Activated CD8-positive, alpha-beta memory T cell treated with anti-CD3 and anti-CD28 coated beads, Interleukin-2, amount 50 U/mL, for 1 hour (primary cell): ENCODE measurements at regions not wholly inside any gene's neighbourhood (a gene's known extent, or its start where the extent isn't known, plus 50 kb on each side); places are given as distances from the start of the nearest gene placed in this dataset.
"Not testable (repeated sequence)": the region's sequence is repeated elsewhere in the genome, so short reads cannot be mapped to it uniquely, and the experiment has no call there.

Experiments used
- DNase-seq: peaks from one replicate; pipeline ENCODE4 v3.0.0-alpha.2; 2020; ENCODE audit errors: extremely low read depth

DNA sequence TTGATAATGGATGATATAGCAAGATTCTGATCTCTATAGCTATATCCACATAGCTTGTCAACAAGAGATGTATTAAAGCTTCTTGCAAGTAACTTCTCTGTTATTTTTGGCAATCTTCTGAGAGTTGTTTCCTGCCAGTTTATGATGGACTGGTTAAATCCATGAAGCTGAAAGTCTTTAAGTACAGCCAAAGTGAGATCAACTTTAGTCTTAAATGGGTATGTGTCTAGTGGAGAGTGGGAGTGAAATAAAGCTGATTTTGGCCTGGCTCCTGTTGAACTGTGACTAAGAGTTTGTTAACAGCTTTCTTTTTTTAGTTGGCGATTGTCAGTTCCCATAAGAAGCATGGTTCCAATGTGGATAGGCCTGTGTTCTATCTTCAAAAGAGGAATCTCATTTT, 350.9 kb upstream of the PCSK5 start:
- DNase-seq = no peak

DNA sequence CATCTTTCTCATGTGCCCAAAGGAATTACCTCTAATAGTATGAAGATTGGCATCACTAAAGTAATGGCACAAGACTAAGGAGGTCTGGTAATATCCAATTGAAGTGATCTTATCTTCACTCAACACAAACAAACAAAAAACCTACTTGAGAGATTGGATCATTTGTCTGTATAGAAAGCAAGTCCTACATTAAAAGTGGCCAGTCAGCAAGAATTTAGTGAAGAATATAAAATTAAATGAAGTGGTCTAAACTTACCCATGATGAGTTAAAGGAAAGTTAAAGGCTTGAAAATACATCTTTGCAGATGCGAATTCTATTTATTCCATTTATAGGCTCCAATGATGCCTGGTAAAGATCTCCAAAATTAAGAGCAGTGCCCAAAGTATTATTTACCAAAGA, 350.3 kb upstream of the PCSK5 start:
- no peak for DNase-seq

DNA sequence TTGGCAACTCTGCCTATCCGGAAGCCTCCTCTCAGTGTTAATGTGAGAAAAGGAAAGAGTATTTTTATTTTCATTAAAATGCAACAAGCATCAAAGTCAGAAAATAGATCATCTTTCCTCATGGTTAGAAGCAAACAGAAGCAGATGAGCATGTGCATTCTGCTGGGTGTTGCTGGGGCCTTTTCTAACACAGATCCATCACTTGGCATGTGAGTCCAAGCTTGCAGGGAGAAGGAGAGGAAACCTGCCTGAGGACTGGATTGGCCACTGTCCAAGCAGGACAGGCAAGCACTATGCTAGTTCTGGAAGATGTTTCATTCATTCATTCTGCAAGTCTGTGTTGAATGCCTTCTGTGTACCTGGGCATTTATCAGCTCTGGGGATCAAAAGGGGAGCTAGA, 348.7 kb upstream of the PCSK5 start:
- DNase-seq = no peak

- DNase-seq = no peak
These were observed 345.7 kb upstream of the PCSK5 start for GRCh38 chr9:75544815-75545214.

- DNase-seq = no peak
These were observed 345.2 kb upstream of the PCSK5 start for GRCh38 chr9:75545287-75545686.

GRCh38 chr9:75548871-75549270, 341.6 kb upstream of the PCSK5 start:
- no peak for DNase-seq

- DNase-seq = no peak
These were observed 338.6 kb upstream of the PCSK5 start for GRCh38 chr9:75551861-75552260.

- no peak for DNase-seq
These were observed 337.5 kb upstream of the PCSK5 start for GRCh38 chr9:75552941-75553340.

GRCh38 chr9:75566813-75567212, 323.7 kb upstream of the PCSK5 start:
- DNase-seq = not testable (repeated sequence)

DNA sequence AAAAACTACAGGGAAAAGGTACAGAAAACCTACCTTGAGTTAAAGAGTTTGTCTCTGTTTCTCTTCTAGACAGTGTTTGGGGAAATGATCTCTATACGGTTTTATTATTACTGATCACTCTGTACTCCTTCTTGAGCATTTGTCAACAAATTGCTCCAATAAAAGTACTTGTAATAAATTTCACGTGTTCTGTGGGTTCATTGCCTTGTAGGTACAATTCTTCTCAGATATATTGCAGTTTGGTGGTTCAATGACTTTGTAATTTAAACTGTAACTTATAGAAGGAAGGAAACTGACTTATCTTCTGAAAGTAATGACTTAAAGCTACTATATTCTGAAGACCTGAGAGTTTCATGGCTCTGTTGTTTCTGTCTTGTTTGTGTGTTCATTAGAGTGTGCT, 319.9 kb upstream of the PCSK5 start:
- DNase-seq = no peak

DNA sequence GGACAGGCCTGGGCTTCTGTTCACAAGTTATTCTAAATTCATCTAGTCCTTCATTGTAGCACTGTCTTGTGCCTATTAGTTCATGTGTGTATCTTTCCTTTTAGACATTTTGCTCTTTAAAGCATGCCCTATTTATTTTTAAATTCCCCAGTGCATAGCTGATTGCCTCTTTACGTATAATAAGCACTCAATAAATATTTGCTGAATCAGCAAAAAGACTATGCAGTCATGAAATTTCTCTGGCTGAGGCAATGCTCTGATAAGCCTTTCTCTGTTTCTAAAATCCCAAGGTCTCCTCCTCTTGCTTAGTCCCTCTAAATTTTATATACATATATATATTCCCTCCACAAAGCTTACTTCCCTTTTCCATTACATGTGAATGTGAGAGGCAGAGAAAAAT, 315.9 kb upstream of the PCSK5 start:
- DNase-seq = no peak

DNA sequence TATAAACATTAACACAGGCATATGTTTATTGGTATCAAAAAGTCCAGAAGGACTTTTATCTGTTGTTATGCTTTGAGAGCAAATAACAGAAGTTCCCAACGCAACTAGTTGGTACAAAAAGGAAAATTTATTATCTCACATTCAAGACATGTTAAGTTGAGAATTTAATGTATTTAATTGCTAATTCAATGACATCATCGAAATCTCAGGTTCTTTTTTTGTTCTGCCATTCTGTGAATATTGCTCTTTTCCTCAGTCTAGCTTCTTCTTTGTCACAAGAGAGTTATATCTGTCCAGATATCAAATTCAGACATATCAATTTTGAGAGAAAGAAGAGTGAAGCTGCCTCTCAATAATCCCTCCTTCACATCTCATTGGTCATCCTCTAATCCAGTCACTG, 307.6 kb upstream of the PCSK5 start:
- no peak for DNase-seq

- DNase-seq = no peak
These were observed 301.7 kb upstream of the PCSK5 start for GRCh38 chr9:75588808-75589207.

- DNase-seq = no peak
These were observed 301.0 kb upstream of the PCSK5 start for GRCh38 chr9:75589497-75589896.

DNA sequence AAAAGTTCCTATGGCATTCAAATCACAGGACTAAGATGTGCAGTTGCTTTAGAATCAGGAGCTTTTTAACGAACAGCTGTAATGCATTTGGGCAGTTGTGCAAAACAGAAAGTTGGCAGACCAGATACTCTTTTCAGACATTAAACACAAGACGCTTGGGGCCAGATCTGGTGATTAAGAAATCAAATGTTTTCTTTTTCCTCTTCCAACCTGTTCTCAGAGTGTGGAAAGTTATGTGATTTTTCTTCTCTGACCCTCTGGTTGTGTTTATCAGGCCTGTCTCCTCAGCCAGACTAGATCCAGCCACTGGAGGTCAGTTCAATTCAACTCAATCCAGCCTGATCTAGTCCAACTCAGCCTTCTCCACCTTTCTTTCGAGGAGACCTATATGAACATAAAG, 298.5 kb upstream of the PCSK5 start:
- DNase-seq = no peak

DNA sequence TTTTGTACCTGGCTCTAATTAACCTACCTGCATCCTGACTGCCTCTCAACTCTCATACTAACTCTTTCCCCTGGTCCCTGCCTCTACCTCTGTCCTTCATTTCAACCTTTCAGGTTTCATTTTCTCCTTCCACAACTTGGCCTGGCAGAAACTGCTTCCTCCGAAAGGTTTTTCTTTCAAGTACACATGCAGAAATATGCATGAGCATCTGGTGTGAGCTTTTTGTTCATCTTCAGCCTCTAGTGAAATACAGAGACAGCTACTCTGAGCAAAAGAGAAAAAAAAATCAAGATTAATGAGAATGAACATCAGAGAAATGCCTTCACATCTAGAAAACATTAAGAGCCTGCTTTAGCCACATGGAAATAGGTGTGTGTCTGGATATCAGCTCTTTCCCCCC, 297.9 kb upstream of the PCSK5 start:
- no peak for DNase-seq

- DNase-seq = no peak
These were observed 296.6 kb upstream of the PCSK5 start for GRCh38 chr9:75593920-75594319.

DNA sequence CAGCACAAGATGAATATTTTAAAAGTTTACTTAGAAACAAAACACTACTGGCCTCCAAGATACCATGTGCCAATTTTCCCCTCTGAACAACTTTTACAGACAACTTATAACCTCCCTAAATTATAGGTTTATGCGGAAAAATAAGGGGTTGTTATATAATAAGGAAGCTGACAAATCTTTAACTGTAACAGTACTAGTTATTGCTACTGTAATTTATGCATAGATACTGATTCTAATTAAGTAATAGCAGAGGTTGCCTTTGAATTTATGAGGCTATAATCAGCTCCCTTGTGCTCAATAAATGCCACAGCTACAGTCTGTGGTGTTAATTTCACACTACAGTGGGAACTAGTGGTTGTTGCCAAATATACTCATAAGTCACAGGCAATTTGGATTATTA, 291.3 kb upstream of the PCSK5 start:
- DNase-seq = no peak

- no peak for DNase-seq
These were observed 289.2 kb upstream of the PCSK5 start for GRCh38 chr9:75601280-75601679.

- DNase-seq = no peak
These were observed 288.4 kb upstream of the PCSK5 start for GRCh38 chr9:75602060-75602459.

DNA sequence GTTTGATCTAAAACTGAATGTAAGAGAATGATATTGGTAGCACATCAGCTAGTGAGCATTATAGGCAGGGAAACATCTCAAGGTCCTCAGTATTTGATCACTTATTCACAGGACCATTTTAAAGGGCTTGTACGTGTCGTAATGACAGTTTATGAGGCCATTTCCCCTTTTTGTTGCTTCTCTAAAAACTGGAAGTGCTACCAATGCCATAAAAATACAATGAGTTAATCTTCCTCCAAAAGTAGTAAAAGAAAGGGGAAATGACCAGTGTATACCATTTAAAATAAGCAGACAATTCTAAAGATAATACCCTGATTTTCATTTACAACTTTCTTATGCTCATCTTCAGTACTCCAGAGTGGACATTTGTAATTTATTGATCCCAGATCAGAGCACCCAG, 285.8 kb upstream of the PCSK5 start:
- no peak for DNase-seq

- no peak for DNase-seq
These were observed 283.0 kb upstream of the PCSK5 start for GRCh38 chr9:75607521-75607920.

- DNase-seq = no peak
These were observed 281.1 kb upstream of the PCSK5 start for GRCh38 chr9:75609401-75609800.

GRCh38 chr9:75610246-75610645, 280.2 kb upstream of the PCSK5 start:
- no peak for DNase-seq

- DNase-seq = no peak
These were observed 278.3 kb upstream of the PCSK5 start for GRCh38 chr9:75612205-75612604.
